ENCODE measurements at regions not wholly inside any gene's neighbourhood (a gene's known extent, or its start where the extent isn't known, plus 50 kb on each side); places are given as distances from the start of the nearest gene placed in this dataset.

- Histone ChIP-seq H3K9me3 (ENCODE audit: insufficient read depth, low read length) (no peaks in the 10 kb centered on the region), H3K36me3 (ENCODE audit: low read length) (no peaks in the 10 kb centered on the region), H3K27ac (ENCODE audit: low read depth, low read length) (no peak overlapping the region), H3K4me3 (ENCODE audit: insufficient read depth, low read length, poor library complexity, severe bottlenecking) (no peak overlapping the region), H3K4me2 (ENCODE audit: low read depth, low read length, poor library complexity, severe bottlenecking) (no peak overlapping the region), H3F3A (ENCODE audit: insufficient read depth) (no peaks in the 10 kb centered on the region), H2AFZ (ENCODE audit: low read depth, low read length, severe bottlenecking) (no peak overlapping the region), H3K27me3 (ENCODE audit: low read length) (no peaks in the 10 kb centered on the region), H3K9me2 (replicated peaks; ENCODE audit: insufficient read depth, low read length) (no peaks in the 10 kb centered on the region), H3K79me2 (ENCODE audit: insufficient read depth, low read length) (no peaks in the 10 kb centered on the region), H4K20me1 (ENCODE audit: low read depth, low read length) (no peaks in the 10 kb centered on the region), H3K9ac (ENCODE audit: low read length) (no peak overlapping the region)
- TF ChIP-seq, protein P1, sequence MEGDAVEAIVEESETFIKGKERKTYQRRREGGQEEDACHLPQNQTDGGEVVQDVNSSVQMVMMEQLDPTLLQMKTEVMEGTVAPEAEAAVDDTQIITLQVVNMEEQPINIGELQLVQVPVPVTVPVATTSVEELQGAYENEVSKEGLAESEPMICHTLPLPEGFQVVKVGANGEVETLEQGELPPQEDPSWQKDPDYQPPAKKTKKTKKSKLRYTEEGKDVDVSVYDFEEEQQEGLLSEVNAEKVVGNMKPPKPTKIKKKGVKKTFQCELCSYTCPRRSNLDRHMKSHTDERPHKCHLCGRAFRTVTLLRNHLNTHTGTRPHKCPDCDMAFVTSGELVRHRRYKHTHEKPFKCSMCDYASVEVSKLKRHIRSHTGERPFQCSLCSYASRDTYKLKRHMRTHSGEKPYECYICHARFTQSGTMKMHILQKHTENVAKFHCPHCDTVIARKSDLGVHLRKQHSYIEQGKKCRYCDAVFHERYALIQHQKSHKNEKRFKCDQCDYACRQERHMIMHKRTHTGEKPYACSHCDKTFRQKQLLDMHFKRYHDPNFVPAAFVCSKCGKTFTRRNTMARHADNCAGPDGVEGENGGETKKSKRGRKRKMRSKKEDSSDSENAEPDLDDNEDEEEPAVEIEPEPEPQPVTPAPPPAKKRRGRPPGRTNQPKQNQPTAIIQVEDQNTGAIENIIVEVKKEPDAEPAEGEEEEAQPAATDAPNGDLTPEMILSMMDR (IDR thresholded peaks at IDR 0.05; ENCODE audit: insufficient read depth, low read length, poor library complexity, severe bottlenecking): no peak
- no peak for TF ChIP-seq EZH2phosphoT487 (conservative IDR thresholded peaks at IDR 0.05; ENCODE audit: low read length)
Observed at GRCh38 chr5:153050496-153051179, 439.8 kb upstream of the GRIA1 start.

- Histone ChIP-seq H3K9ac (ENCODE audit: low read length) (no peak overlapping the region), H3K36me3 (ENCODE audit: low read length) (no peaks in the 10 kb centered on the region), H3K9me3 (ENCODE audit: insufficient read depth, low read length) (no peaks in the 10 kb centered on the region), H3K27me3 (ENCODE audit: low read length) (no peaks in the 10 kb centered on the region), H3K27ac (ENCODE audit: low read depth, low read length) (no peak overlapping the region), H3F3A (ENCODE audit: insufficient read depth) (no peaks in the 10 kb centered on the region), H3K9me2 (replicated peaks; ENCODE audit: insufficient read depth, low read length) (no peaks in the 10 kb centered on the region), H4K20me1 (ENCODE audit: low read depth, low read length) (no peaks in the 10 kb centered on the region), H3K79me2 (ENCODE audit: insufficient read depth, low read length) (no peaks in the 10 kb centered on the region), H3K4me3 (ENCODE audit: insufficient read depth, low read length, poor library complexity, severe bottlenecking) (no peak overlapping the region), H2AFZ (ENCODE audit: low read depth, low read length, severe bottlenecking) (no peak overlapping the region), H3K4me2 (ENCODE audit: low read depth, low read length, poor library complexity, severe bottlenecking) (no peak overlapping the region)
- TF ChIP-seq, protein P1 (IDR thresholded peaks at IDR 0.05; ENCODE audit: insufficient read depth, low read length, poor library complexity, severe bottlenecking): no peak
- TF ChIP-seq EZH2phosphoT487 (conservative IDR thresholded peaks at IDR 0.05; ENCODE audit: low read length): no peak
Observed at GRCh38 chr5:153066281-153066680, 424.2 kb upstream of the GRIA1 start.

GRCh38 chr5:153067869-153068268 lies 422.6 kb upstream of the GRIA1 start:
- H3K4me3 ChIP-seq (ENCODE audit: insufficient read depth, low read length, poor library complexity, severe bottlenecking): no peak overlapping the region
- no peak overlapping the region for H3K4me2 ChIP-seq (ENCODE audit: low read depth, low read length, poor library complexity, severe bottlenecking)
- no peak overlapping the region for H3K27ac ChIP-seq (ENCODE audit: low read depth, low read length)
- H3F3A ChIP-seq (ENCODE audit: insufficient read depth): no peaks in the 10 kb centered on the region
- no peak for TF ChIP-seq EZH2phosphoT487 (conservative IDR thresholded peaks at IDR 0.05; ENCODE audit: low read length)
- TF ChIP-seq, protein P1 (IDR thresholded peaks at IDR 0.05; ENCODE audit: insufficient read depth, low read length, poor library complexity, severe bottlenecking): no peak
- H4K20me1 ChIP-seq (ENCODE audit: low read depth, low read length): no peaks in the 10 kb centered on the region
- H3K9me2 ChIP-seq (replicated peaks; ENCODE audit: insufficient read depth, low read length): no peaks in the 10 kb centered on the region
- no peak overlapping the region for H3K9ac ChIP-seq (ENCODE audit: low read length)
- no peak overlapping the region for H2AFZ ChIP-seq (ENCODE audit: low read depth, low read length, severe bottlenecking)
- H3K79me2 ChIP-seq (ENCODE audit: insufficient read depth, low read length): no peaks in the 10 kb centered on the region
- H3K9me3 ChIP-seq (ENCODE audit: insufficient read depth, low read length): no peaks in the 10 kb centered on the region
- no peaks in the 10 kb centered on the region for H3K27me3 ChIP-seq (ENCODE audit: low read length)
- H3K36me3 ChIP-seq (ENCODE audit: low read length): no peaks in the 10 kb centered on the region

All from SU-DHL-6 (cell line).